Thyroid gland (tissue), 4 donors: ENCODE measurements at regions not wholly inside any gene's neighbourhood (a gene's known extent, or its start where the extent isn't known, plus 50 kb on each side); places are given as distances from the start of the nearest gene placed in this dataset.

Experiments
- CTCF ChIP-seq, 6 experiments: fragments of 200-600 bp in 3 of 6; fragments of 450-650 bp in 3 of 6; sonication (generic) in 3 of 6; IDR thresholded peaks; one replicate each; pipeline ENCODE4 v1.5.1; 2016 to 2019; ENCODE audit warnings: antibody characterized with exemption in 6 of 6, mild to moderate bottlenecking in 2 of 6, inconsistent platforms in 1 of 6, moderate library complexity in 1 of 6
- POLR2A ChIP-seq, 2 donors: fragments of 450-650 bp; IDR thresholded peaks; one replicate each; pipeline ENCODE4 v1.6.1; 2017; ENCODE audit warnings: antibody characterized with exemption in 2 of 2, mild to moderate bottlenecking in 2 of 2, moderate library complexity in 1 of 2

- no peak for TF ChIP-seq CTCF (IDR thresholded peaks at IDR 0.05)
- TF ChIP-seq POLR2A (IDR thresholded peaks at IDR 0.05), result no peak
Measured at GRCh38 chr6:67003844-67004243, 1296.8 kb upstream of the EYS start.
